Small intestine (tissue), 7 donors: ENCODE measurements at regions not wholly inside any gene's neighbourhood (a gene's known extent, or its start where the extent isn't known, plus 50 kb on each side); places are given as distances from the start of the nearest gene placed in this dataset.

Experiments
- DNase-seq, 2 donors: peaks; one replicate each; pipeline versions ENCODE4 v3.0.0 to v3.0.0-alpha.2; 2013
- FAIRE-seq: peaks from 2 replicates; lab custom pipeline; 2012; peaks lifted over from hg19 to GRCh38; lab: Jason Lieb, UNC
- H3K27ac ChIP-seq, 3 donors: one replicate each; pipeline ENCODE4 v1.5.1; 2013; ENCODE audit warnings: low read length in 2 of 3, mild to moderate bottlenecking in 2 of 3, control low read depth in 1 of 3, inconsistent platforms in 1 of 3, low read depth in 1 of 3, moderate library complexity in 1 of 3
- H3K27me3 ChIP-seq, 3 donors: one replicate each; pipeline ENCODE4 v1.6.1; 2013; ENCODE audit warnings: low read length in 3 of 3, inconsistent platforms in 1 of 3; ENCODE audit not compliant: control insufficient read depth in 3 of 3, insufficient read depth in 3 of 3
- H3K36me3 ChIP-seq, 3 donors: one replicate each; pipeline ENCODE4 v1.6.1; 2013; ENCODE audit warnings: low read length in 3 of 3, inconsistent platforms in 1 of 3, low read depth in 1 of 3, mild to moderate bottlenecking in 1 of 3, moderate library complexity in 1 of 3; ENCODE audit not compliant: control insufficient read depth in 3 of 3, insufficient read depth in 2 of 3
- H3K4me1 ChIP-seq, 3 donors: one replicate each; pipeline ENCODE4 v1.6.1; 2013; ENCODE audit warnings: low read length in 2 of 3, inconsistent platforms in 1 of 3, low read depth in 1 of 3, mild to moderate bottlenecking in 1 of 3, moderate library complexity in 1 of 3; ENCODE audit not compliant: control insufficient read depth in 3 of 3, insufficient read depth in 2 of 3
- H3K4me3 ChIP-seq, 3 donors: one replicate each; pipeline ENCODE4 v1.5.1; 2013; ENCODE audit warnings: low read length in 3 of 3, control low read depth in 1 of 3, inconsistent platforms in 1 of 3, low read depth in 1 of 3, mild to moderate bottlenecking in 1 of 3, moderate library complexity in 1 of 3
- H3K9me3 ChIP-seq, 2 donors: one replicate each; pipeline ENCODE4 v1.6.1; 2013; ENCODE audit warnings: low read depth in 1 of 2, low read length in 1 of 2; ENCODE audit not compliant: control insufficient read depth in 2 of 2, insufficient read depth in 1 of 2
- WGBS, 3 donors: extraction: QIAGEN DNeasy Blood & Tissue Kit; methylation state at CpG; one replicate each; pipeline ENCODE4 v1.1.7; 2013; 5-methylcytosine and 5-hydroxymethylcytosine counted together
- donor health status: healthy with polysubstance abuse.
- donor health status: control.
- donor health status: control.
- donor health status: Bipolar disorder and iron deficiency.
- donor health status: healthy.

- FAIRE-seq = no peak
- no peaks in the 10 kb centered on the region for H3K36me3 ChIP-seq
- no peak overlapping the region for H3K4me3 ChIP-seq
- H3K27me3 ChIP-seq = no peaks in the 10 kb centered on the region
- no peaks in the 10 kb centered on the region for H3K4me1 ChIP-seq
- no peaks in the 10 kb centered on the region for H3K9me3 ChIP-seq
- no peak for DNase-seq
- WGBS, 3 donors = 68 to 80% (median 76%) methylated on average over 7 of the region's 7 CpGs
- H3K27ac ChIP-seq = no peak overlapping the region
Observed at GRCh38 chr16:17691106-17691898, 220.5 kb upstream of the XYLT1 start.

DNA sequence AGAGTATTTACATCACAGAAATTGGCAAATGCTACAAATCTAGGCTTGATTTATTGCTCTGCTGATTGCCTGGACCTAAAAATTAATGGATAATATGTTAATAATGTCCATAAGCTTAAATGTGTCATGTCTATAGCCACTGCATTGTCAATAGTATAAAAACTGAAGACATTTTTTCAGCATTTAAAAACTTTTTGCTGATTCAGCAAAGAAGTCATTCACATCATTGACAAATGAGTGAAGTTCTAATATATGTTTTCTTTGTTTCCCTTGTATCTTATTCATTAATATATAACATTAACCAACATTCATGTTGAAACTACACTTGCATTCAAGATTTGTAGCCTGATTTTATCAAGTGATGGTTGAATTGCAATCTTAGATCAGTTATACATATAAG is 214.7 kb upstream of the XYLT1 start:
- Histone ChIP-seq H3K36me3 (no peaks in the 10 kb centered on the region), H3K4me1 (no peaks in the 10 kb centered on the region), H3K27ac (no peak overlapping the region), H3K9me3 (no peaks in the 10 kb centered on the region), H3K27me3 (peaks cover 0 to 3% (median 0%) of the 10 kb centered on the region in 3 donors), H3K4me3 (no peak overlapping the region)
- DNase-seq (no peak), FAIRE-seq (no peak)

- peaks cover 0 to 3% (median 0%) of the 10 kb centered on the region in 3 donors for H3K27me3 ChIP-seq
- WGBS, 3 donors = 68 to 74% (median 69%) methylated on average over 3 of the region's 3 CpGs
- H3K4me1 ChIP-seq = no peaks in the 10 kb centered on the region
- no peak overlapping the region for H3K27ac ChIP-seq
- H3K9me3 ChIP-seq = no peaks in the 10 kb centered on the region
- DNase-seq = no peak
- FAIRE-seq = no peak
- no peaks in the 10 kb centered on the region for H3K36me3 ChIP-seq
- H3K4me3 ChIP-seq = no peak overlapping the region
Observed at GRCh38 chr16:17683281-17683680, 212.5 kb upstream of the XYLT1 start.

DNA sequence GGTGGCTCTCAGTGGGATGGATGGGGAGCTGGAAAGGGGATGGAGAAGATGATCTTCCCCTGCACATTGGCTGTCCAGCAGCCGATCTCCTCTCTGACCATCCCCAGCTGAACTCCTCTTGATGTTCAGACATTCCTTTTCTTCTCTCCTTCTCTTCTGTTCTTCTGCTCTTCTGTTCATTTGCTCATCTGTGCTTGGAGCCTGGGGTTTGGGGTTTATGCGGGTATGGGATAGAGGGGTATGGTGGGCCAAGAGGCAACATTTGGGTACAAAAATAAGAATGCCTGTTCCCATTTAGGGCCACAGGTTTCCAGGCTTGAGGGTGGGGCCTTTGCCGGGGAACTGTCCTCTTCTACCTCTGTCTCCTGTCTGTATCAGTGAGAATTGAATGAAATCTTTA is 205.4 kb upstream of the XYLT1 start:
- H3K4me1 ChIP-seq = no peaks in the 10 kb centered on the region
- FAIRE-seq (no peak), DNase-seq (no peak)
- WGBS, 3 donors = 96 to 98% (median 96%) methylated on average over 3 of the region's 3 CpGs
- H3K27me3 ChIP-seq = no peaks in the 10 kb centered on the region
- H3K36me3 ChIP-seq = no peaks in the 10 kb centered on the region
- no peaks in the 10 kb centered on the region for H3K9me3 ChIP-seq
- H3K27ac ChIP-seq = no peak overlapping the region
- H3K4me3 ChIP-seq = no peak overlapping the region

DNA sequence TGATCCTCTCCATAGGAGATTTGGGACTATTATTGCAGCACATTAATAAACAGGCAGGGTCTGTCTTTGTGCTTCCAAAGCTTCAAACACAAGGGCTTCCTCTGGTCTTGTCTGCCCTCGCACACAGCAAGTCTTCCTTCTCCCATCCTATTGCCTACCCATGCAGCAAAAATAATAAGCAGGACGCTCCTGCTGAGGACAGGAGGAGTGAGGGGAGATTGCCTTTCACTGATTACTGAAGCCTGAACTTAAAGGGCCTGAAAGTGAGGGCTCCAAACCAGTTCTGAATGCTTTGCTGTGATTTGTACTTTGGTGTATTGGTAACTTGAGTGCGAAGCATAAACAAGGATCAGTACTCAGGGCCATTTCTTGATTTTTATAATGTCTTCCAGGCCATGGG is 197.6 kb upstream of the XYLT1 start:
- DNase-seq = no peak
- Histone ChIP-seq H3K36me3 (no peaks in the 10 kb centered on the region), H3K4me1 (no peaks in the 10 kb centered on the region), H3K4me3 (no peak overlapping the region), H3K27me3 (no peaks in the 10 kb centered on the region), H3K9me3 (no peaks in the 10 kb centered on the region), H3K27ac (no peak overlapping the region)
- FAIRE-seq = no peak
- WGBS, 3 donors = 65 to 70% (median 65%) methylated on average over 3 of the region's 3 CpGs

DNA sequence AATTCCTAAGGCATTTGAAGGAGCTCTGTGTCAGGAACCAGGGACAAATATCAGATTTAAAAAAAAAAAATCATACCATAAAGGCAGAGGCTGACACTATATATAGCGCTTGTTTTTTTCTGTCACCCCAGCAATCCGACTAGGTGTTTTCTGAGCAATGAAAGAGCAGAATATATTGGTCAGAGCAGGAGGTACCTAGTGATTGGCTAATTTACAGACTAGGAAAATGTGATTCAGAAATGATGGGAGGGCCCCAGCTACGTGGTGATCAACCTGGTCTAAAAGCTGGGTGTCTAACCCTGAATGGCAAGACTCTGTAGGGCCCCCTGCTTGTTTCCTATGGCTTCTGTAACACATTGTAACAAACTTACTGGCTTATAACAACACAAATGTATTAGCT is 195.5 kb upstream of the XYLT1 start:
- no peaks in the 10 kb centered on the region for H3K36me3 ChIP-seq
- DNase-seq = no peak
- no peak overlapping the region for H3K4me3 ChIP-seq
- no peaks in the 10 kb centered on the region for H3K27me3 ChIP-seq
- no peaks in the 10 kb centered on the region for H3K9me3 ChIP-seq
- FAIRE-seq = no peak
- H3K4me1 ChIP-seq = no peaks in the 10 kb centered on the region
- no peak overlapping the region for H3K27ac ChIP-seq
- 63 to 79% (median 68%) methylated on average over 3 of the region's 3 CpGs for WGBS, 3 donors

- FAIRE-seq (no peak), DNase-seq (no peak)
- Histone ChIP-seq H3K9me3 (no peaks in the 10 kb centered on the region), H3K27ac (no peak overlapping the region), H3K4me3 (no peak overlapping the region), H3K27me3 (peaks cover 0 to 2% (median 0%) of the 10 kb centered on the region in 3 donors), H3K36me3 (no peaks in the 10 kb centered on the region), H3K4me1 (no peaks in the 10 kb centered on the region)
- WGBS, 3 donors = 40 to 51% (median 48%) methylated on average over 3 of the region's 3 CpGs
Observed at GRCh38 chr16:17658881-17659280, 188.1 kb upstream of the XYLT1 start.

DNA sequence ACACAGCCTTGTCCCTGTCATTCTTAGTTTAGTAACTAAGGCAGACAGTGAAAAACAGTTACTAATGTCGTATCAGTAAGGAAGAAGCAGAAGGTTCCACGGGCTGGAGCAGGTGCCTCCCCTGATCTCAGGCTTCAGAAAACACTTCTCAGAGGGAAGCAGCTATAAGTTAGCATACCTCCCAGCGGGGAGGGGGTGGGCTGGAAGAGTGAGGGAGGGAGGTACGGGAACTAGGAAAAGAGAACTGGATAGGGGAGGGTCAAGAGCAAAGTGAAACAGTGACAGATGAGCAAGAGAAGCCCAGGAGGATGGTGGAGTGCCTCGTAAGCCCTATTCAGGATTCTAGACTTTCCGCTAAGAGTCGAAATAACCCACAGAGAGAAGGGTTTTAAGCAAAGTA is 186.3 kb upstream of the XYLT1 start:
- DNase-seq (no peak), FAIRE-seq (no peak)
- Histone ChIP-seq H3K27me3 (peaks cover 0 to 2% (median 0%) of the 10 kb centered on the region in 3 donors), H3K4me3 (no peak overlapping the region), H3K9me3 (no peaks in the 10 kb centered on the region), H3K4me1 (no peaks in the 10 kb centered on the region), H3K27ac (no peak overlapping the region), H3K36me3 (no peaks in the 10 kb centered on the region)
- WGBS, 3 donors = 46 to 47% (median 46%) methylated on average over 7 of the region's 7 CpGs

DNA sequence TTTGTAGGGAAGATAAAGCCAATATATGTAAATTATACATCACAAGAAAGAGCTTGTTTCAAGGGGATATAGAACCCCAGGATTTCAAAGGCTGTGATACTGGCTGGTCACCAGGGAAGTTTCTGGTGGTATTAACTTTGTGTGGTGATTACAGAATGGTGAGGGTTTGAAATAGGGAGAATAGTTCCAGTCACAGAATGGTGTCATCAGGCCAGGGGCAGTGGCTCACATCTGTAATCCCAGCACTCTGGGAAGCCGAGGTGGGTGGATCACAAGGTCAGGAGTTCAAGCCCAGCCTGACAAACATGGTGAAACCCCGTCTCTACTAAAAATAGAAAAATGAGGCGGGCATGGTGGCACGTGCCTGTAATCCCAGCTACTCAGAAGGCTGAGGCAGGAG is 183.8 kb upstream of the XYLT1 start:
- no peak overlapping the region for H3K27ac ChIP-seq
- H3K4me1 ChIP-seq = no peaks in the 10 kb centered on the region
- DNase-seq (no peak), FAIRE-seq (no peak)
- WGBS, 3 donors = 47 to 50% (median 49%) methylated on average over 4 of the region's 4 CpGs
- no peaks in the 10 kb centered on the region for H3K9me3 ChIP-seq
- H3K36me3 ChIP-seq = no peaks in the 10 kb centered on the region
- H3K27me3 ChIP-seq = peaks cover 0 to 2% (median 0%) of the 10 kb centered on the region in 3 donors
- no peak overlapping the region for H3K4me3 ChIP-seq
